ENCODE measurements at regions not wholly inside any gene's neighbourhood (a gene's known extent, or its start where the extent isn't known, plus 50 kb on each side); places are given as distances from the start of the nearest gene placed in this dataset.

DNA sequence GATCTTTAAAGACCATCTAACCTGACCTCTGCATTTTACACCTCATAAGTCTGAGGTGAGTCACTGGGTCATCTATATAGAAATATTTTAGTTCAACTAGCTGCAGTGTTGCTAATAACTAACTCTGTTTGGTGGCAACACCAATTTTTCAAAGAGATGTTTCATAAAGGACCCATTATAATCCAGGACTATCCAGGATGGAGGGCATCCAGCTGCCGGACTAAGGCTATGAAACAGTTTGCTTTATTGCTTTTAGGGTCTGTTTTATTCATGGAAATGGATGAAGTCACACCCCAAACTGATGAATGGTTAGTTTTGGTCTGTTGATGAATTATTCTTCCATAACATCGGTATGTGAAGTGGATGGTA lies 204.2 kb upstream of the GMDS start:
- H3K4me3 ChIP-seq = no peak overlapping the region
- no peak for DNase-seq (ENCODE audit: low read depth, low spot score)

DNA sequence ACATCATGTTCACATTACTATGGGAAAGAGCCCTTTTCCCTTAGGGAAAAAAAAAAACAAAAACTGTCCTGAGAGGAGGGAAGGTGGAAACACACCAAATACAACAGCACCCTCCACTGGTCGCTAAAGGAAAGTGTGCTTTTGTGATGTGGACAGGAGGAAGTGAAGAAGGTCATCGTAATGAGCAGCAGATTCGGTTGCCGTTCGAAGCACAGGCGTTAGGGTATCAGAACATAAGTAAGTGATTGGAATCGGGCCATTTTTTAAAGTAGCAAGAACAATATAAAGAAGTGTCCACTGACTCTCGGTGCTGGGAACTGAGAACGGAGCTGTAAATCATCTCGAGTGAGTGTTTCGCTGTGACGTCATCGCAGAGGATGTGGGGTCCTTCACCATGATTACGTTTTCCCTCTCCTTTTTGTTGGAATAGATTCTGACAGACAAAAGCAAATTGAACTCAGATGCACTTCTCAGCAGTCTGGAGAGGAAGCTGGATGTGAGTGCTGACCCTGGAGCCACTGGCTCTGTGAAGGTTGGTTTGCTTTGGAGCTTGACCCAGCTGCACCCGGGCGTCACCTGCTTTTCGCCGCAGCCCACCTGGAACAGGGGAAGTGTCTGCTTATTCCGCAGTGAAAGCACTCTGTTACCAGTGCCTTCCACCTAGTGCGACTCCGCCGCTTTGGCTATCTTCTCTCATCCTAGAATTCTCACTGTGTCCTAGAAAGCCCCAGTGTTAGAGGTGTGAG lies 203.6 kb upstream of the GMDS start:
- TF ChIP-seq POLR2AphosphoS5 (IDR thresholded peaks at IDR 0.05; ENCODE audit: borderline replicate concordance, low read depth, low read length) (no peak), EZH2 (IDR thresholded peaks at IDR 0.05) (no peak), FOXP2 (optimal IDR thresholded peaks at IDR 0.05; ENCODE audit: control extremely low read depth, extremely low read length, insufficient read depth) (no peak)
- Histone ChIP-seq H3K36me3 (ENCODE audit: insufficient read depth, low read length) (no peaks in the 10 kb centered on the region), H3K9ac (ENCODE audit: insufficient read length) (no peak overlapping the region), H3K27ac (no peak overlapping the region), H3K4me3 (peak overlapping the region; percentile 71), H3K9me3 (ENCODE audit: low read depth, low read length) (no peaks in the 10 kb centered on the region)
- peak; percentile 22 for DNase-seq (ENCODE audit: low read depth, low spot score)

More for the DNA sequence above, 204.2 kb upstream of the GMDS start:
- Histone ChIP-seq H3K9me3 (ENCODE audit: low read depth, low read length) (no peaks in the 10 kb centered on the region), H3K9ac (ENCODE audit: insufficient read length) (no peak overlapping the region), H3K27ac (no peak overlapping the region), H3K36me3 (ENCODE audit: insufficient read depth, low read length) (no peaks in the 10 kb centered on the region)
- TF ChIP-seq POLR2AphosphoS5 (IDR thresholded peaks at IDR 0.05; ENCODE audit: borderline replicate concordance, low read depth, low read length) (no peak), FOXP2 (optimal IDR thresholded peaks at IDR 0.05; ENCODE audit: control extremely low read depth, extremely low read length, insufficient read depth) (no peak), EZH2 (IDR thresholded peaks at IDR 0.05) (no peak)

DNA sequence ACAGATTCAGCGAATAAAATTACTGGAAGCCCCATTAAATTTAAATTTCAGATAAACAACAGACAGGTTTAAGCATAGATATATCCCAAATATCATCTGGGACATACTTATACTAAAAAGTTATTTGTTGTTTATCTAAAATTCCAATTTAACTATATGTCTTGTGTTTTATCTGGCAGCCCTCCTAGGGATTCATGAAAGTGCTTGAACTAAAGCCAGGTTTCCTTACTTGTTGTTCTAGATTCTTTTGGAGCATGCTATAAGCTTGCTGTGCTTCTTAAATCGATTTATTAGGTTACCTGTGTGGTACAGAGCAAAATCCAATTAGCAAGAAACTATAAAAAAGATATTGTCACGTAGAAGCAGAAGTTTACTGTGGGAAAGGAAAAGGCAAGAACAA lies 202.5 kb upstream of the GMDS start:
- TF ChIP-seq POLR2AphosphoS5 (IDR thresholded peaks at IDR 0.05; ENCODE audit: borderline replicate concordance, low read depth, low read length) (no peak), FOXP2 (optimal IDR thresholded peaks at IDR 0.05; ENCODE audit: control extremely low read depth, extremely low read length, insufficient read depth) (no peak), EZH2 (IDR thresholded peaks at IDR 0.05) (no peak)

DNA sequence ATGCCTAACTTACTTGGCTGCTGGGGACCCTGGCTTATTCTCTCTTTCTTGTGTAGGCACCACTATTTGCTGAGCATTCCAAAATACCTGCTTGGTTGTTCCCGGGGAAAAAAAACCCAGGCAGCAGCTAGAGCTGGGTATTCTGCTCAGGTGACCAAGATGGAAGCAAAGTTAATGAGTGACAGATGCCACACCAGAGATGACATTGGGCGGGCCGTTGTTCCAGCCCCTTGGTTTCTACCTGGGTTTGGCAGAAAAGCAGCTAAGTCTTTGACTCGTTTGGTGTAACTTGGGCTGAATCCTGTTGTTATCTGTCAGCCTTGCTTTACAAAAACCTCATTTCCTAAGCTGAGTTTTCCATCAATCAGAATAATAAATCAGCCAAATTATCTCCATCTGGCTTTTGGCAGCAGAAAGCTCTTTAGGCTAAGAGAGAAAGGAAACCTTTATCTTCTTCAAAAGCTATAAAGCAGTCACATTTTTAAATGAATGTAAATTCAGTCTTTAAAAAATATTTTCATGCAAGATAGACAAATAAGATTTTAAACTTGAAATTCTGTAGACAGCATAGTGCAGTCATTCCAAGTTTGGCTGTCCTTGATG lies 202.0 kb upstream of the GMDS start:
- H3K36me3 ChIP-seq (ENCODE audit: insufficient read depth, low read length) = no peaks in the 10 kb centered on the region
- TF ChIP-seq FOXP2 (optimal IDR thresholded peaks at IDR 0.05; ENCODE audit: control extremely low read depth, extremely low read length, insufficient read depth) (no peak), EZH2 (IDR thresholded peaks at IDR 0.05) (no peak), POLR2AphosphoS5 (IDR thresholded peaks at IDR 0.05; ENCODE audit: borderline replicate concordance, low read depth, low read length) (no peak)
- no peak overlapping the region for H3K27ac ChIP-seq
- no peak overlapping the region for H3K4me3 ChIP-seq
- H3K9me3 ChIP-seq (ENCODE audit: low read depth, low read length) = no peaks in the 10 kb centered on the region
- no peak overlapping the region for H3K9ac ChIP-seq (ENCODE audit: insufficient read length)
- no peak for DNase-seq (ENCODE audit: low read depth, low spot score)

More for the DNA sequence above, 202.5 kb upstream of the GMDS start:
- H3K4me3 ChIP-seq = no peak overlapping the region
- no peak for DNase-seq (ENCODE audit: low read depth, low spot score)
- H3K27ac ChIP-seq = no peak overlapping the region
- no peaks in the 10 kb centered on the region for H3K36me3 ChIP-seq (ENCODE audit: insufficient read depth, low read length)
- H3K9ac ChIP-seq (ENCODE audit: insufficient read length) = no peak overlapping the region
- H3K9me3 ChIP-seq (ENCODE audit: low read depth, low read length) = no peaks in the 10 kb centered on the region

- no peak overlapping the region for H3K27ac ChIP-seq
- H3K36me3 ChIP-seq (ENCODE audit: insufficient read depth, low read length) = no peaks in the 10 kb centered on the region
- TF ChIP-seq FOXP2 (optimal IDR thresholded peaks at IDR 0.05; ENCODE audit: control extremely low read depth, extremely low read length, insufficient read depth) (no peak), EZH2 (IDR thresholded peaks at IDR 0.05) (no peak), POLR2AphosphoS5 (IDR thresholded peaks at IDR 0.05; ENCODE audit: borderline replicate concordance, low read depth, low read length) (no peak)
- no peak for DNase-seq (ENCODE audit: low read depth, low spot score)
- H3K9me3 ChIP-seq (ENCODE audit: low read depth, low read length) = no peaks in the 10 kb centered on the region
- H3K4me3 ChIP-seq = no peak overlapping the region
- no peak overlapping the region for H3K9ac ChIP-seq (ENCODE audit: insufficient read length)
These were observed 196.4 kb upstream of the GMDS start for GRCh38 chr6:2441601-2442475.

DNA sequence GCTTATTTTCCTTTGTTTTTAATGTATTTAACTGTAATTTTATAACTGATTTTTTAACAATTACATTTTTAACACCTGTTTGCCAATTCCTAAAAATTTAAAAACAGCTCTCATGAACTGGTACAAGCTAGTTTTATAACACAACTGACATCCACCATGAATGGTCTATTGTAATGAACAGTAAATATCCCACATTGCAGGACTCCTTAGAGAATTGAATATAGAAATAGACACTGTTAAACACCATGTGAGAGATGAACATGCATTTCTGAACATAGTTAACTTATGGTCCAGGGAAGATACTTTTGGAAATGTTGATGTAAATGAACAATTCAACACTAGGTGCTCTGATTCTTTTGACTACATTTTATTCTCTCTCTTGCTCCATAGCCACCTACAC lies 195.1 kb upstream of the GMDS start:
- no peak overlapping the region for H3K9ac ChIP-seq (ENCODE audit: insufficient read length)
- no peak for TF ChIP-seq FOXP2 (optimal IDR thresholded peaks at IDR 0.05; ENCODE audit: control extremely low read depth, extremely low read length, insufficient read depth)
- TF ChIP-seq POLR2AphosphoS5 (IDR thresholded peaks at IDR 0.05; ENCODE audit: borderline replicate concordance, low read depth, low read length) = no peak
- TF ChIP-seq EZH2 (IDR thresholded peaks at IDR 0.05) = no peak
- no peaks in the 10 kb centered on the region for H3K36me3 ChIP-seq (ENCODE audit: insufficient read depth, low read length)
- H3K9me3 ChIP-seq (ENCODE audit: low read depth, low read length) = no peaks in the 10 kb centered on the region
- H3K27ac ChIP-seq = no peak overlapping the region
- no peak overlapping the region for H3K4me3 ChIP-seq
- no peak for DNase-seq (ENCODE audit: low read depth, low spot score)

- no peak for DNase-seq (ENCODE audit: low read depth, low spot score)
- TF ChIP-seq POLR2AphosphoS5 (IDR thresholded peaks at IDR 0.05; ENCODE audit: borderline replicate concordance, low read depth, low read length) (no peak), FOXP2 (optimal IDR thresholded peaks at IDR 0.05; ENCODE audit: control extremely low read depth, extremely low read length, insufficient read depth) (no peak), EZH2 (IDR thresholded peaks at IDR 0.05) (no peak)
These were observed 194.2 kb upstream of the GMDS start for GRCh38 chr6:2439632-2440031.

DNA sequence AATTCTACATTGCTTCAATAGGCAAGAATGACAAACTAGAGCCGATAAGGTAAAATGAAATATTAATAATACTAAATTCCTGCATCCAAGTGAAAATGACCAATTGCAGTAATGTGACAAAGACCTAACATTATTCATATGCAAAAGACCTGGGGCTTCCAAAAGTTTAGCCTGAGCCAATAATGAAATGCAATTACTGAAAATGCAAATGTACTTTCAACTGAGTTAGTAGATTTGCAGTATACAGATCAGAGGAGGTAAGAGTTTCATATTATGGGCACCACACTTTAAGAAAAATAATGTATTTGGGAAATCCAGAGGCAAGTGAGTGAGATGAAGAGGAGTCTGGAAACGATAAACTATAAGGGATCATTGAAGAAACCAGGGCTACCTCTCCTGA lies 193.7 kb upstream of the GMDS start:
- H3K27ac ChIP-seq = no peak overlapping the region
- TF ChIP-seq POLR2AphosphoS5 (IDR thresholded peaks at IDR 0.05; ENCODE audit: borderline replicate concordance, low read depth, low read length) = no peak
- no peak for TF ChIP-seq EZH2 (IDR thresholded peaks at IDR 0.05)
- TF ChIP-seq FOXP2 (optimal IDR thresholded peaks at IDR 0.05; ENCODE audit: control extremely low read depth, extremely low read length, insufficient read depth) = no peak
- DNase-seq (ENCODE audit: low read depth, low spot score) = no peak

More at GRCh38 chr6:2439632-2440031, 194.2 kb upstream of the GMDS start:
- Histone ChIP-seq H3K36me3 (ENCODE audit: insufficient read depth, low read length) (no peaks in the 10 kb centered on the region), H3K27ac (no peak overlapping the region), H3K4me3 (no peak overlapping the region), H3K9ac (ENCODE audit: insufficient read length) (no peak overlapping the region), H3K9me3 (ENCODE audit: low read depth, low read length) (no peaks in the 10 kb centered on the region)

More for the DNA sequence above, 193.7 kb upstream of the GMDS start:
- Histone ChIP-seq H3K36me3 (ENCODE audit: insufficient read depth, low read length) (no peaks in the 10 kb centered on the region), H3K4me3 (no peak overlapping the region), H3K9ac (ENCODE audit: insufficient read length) (no peak overlapping the region), H3K9me3 (ENCODE audit: low read depth, low read length) (no peaks in the 10 kb centered on the region)
